Dendritic cell treated with granulocyte-macrophage colony-stimulating factor and Interleukin-4, amounts not matched to agents 40 ng/mL and 50 ng/mL, for 4 days (primary cell): ENCODE measurements at regions not wholly inside any gene's neighbourhood (a gene's known extent, or its start where the extent isn't known, plus 50 kb on each side); places are given as distances from the start of the nearest gene placed in this dataset.

Experiments
- H3K27ac Mint-ChIP-seq: one replicate; pipeline ENCODE4 v1.8.0; 2022; ENCODE audit warnings: mild to moderate bottlenecking, mixed read lengths
- H3K27me3 Mint-ChIP-seq: one replicate; pipeline ENCODE4 v1.8.0; 2022; ENCODE audit warnings: mild to moderate bottlenecking, mixed read lengths
- H3K36me3 Mint-ChIP-seq: one replicate; pipeline ENCODE4 v1.8.0; 2022; ENCODE audit warnings: low read depth, mixed read lengths
- H3K4me1 Mint-ChIP-seq: one replicate; pipeline ENCODE4 v1.8.0; 2022; ENCODE audit warnings: low read depth, mixed read lengths
- H3K4me3 Mint-ChIP-seq: one replicate; pipeline ENCODE4 v1.8.0; 2022; ENCODE audit warnings: mild to moderate bottlenecking, moderate library complexity, mixed read lengths
- H3K9me3 Mint-ChIP-seq: one replicate; pipeline ENCODE4 v1.8.0; 2022; ENCODE audit warnings: mixed read lengths
- intact Hi-C: fragments of 100-400 bp; cut with micrococcal nuclease; formaldehyde crosslinking; loops from one replicate; pipeline ENCODE4 v1.15.0; 2022

- no peak overlapping the region for H3K27ac Mint-ChIP-seq
- no peaks in the 10 kb centered on the region for H3K4me1 Mint-ChIP-seq
- no peaks in the 10 kb centered on the region for H3K27me3 Mint-ChIP-seq
- intact Hi-C loops, result no loop called here
- H3K36me3 Mint-ChIP-seq, result no peaks in the 10 kb centered on the region
- no peaks in the 10 kb centered on the region for H3K9me3 Mint-ChIP-seq
- no peak overlapping the region for H3K4me3 Mint-ChIP-seq
These were observed 439.3 kb upstream of the GOT2 start for GRCh38 chr16:59173408-59173831.

GRCh38 chr16:59170099-59170712 lies 436.1 kb upstream of the GOT2 start:
- Mint-ChIP-seq H3K36me3 (no peaks in the 10 kb centered on the region), H3K4me1 (no peaks in the 10 kb centered on the region), H3K27ac (no peak overlapping the region), H3K4me3 (no peak overlapping the region), H3K27me3 (no peaks in the 10 kb centered on the region), H3K9me3 (no peaks in the 10 kb centered on the region)
- intact Hi-C loops, result no loop called here

GRCh38 chr16:59169168-59169567 lies 435.1 kb upstream of the GOT2 start:
- Mint-ChIP-seq H3K4me3 (no peak overlapping the region), H3K27me3 (no peaks in the 10 kb centered on the region), H3K4me1 (no peaks in the 10 kb centered on the region), H3K36me3 (no peaks in the 10 kb centered on the region), H3K9me3 (no peaks in the 10 kb centered on the region), H3K27ac (no peak overlapping the region)
- intact Hi-C loops, result no loop called here

- no peak overlapping the region for H3K27ac Mint-ChIP-seq
These were observed 434.5 kb upstream of the GOT2 start for GRCh38 chr16:59168461-59169114.

GRCh38 chr16:59164461-59164860 lies 430.3 kb upstream of the GOT2 start:
- no peak overlapping the region for H3K4me3 Mint-ChIP-seq
- H3K4me1 Mint-ChIP-seq, result no peaks in the 10 kb centered on the region
- intact Hi-C loops, result no loop called here
- no peaks in the 10 kb centered on the region for H3K36me3 Mint-ChIP-seq
- no peaks in the 10 kb centered on the region for H3K27me3 Mint-ChIP-seq
- H3K9me3 Mint-ChIP-seq, result no peaks in the 10 kb centered on the region
- H3K27ac Mint-ChIP-seq, result no peak overlapping the region

More at GRCh38 chr16:59168461-59169114, 434.5 kb upstream of the GOT2 start:
- Mint-ChIP-seq H3K4me1 (no peaks in the 10 kb centered on the region), H3K36me3 (no peaks in the 10 kb centered on the region), H3K4me3 (no peak overlapping the region), H3K27me3 (no peaks in the 10 kb centered on the region), H3K9me3 (no peaks in the 10 kb centered on the region)
- intact Hi-C loops, result no loop called here

- H3K4me3 Mint-ChIP-seq, result no peak overlapping the region
- H3K9me3 Mint-ChIP-seq, result no peaks in the 10 kb centered on the region
- no peaks in the 10 kb centered on the region for H3K4me1 Mint-ChIP-seq
- no peak overlapping the region for H3K27ac Mint-ChIP-seq
- no peaks in the 10 kb centered on the region for H3K27me3 Mint-ChIP-seq
- H3K36me3 Mint-ChIP-seq, result no peaks in the 10 kb centered on the region
- intact Hi-C loops, result no loop called here
These were observed 429.4 kb upstream of the GOT2 start for GRCh38 chr16:59163371-59164055.

- Mint-ChIP-seq H3K4me1 (no peaks in the 10 kb centered on the region), H3K4me3 (no peak overlapping the region), H3K27ac (no peak overlapping the region), H3K36me3 (no peaks in the 10 kb centered on the region), H3K27me3 (no peaks in the 10 kb centered on the region), H3K9me3 (no peaks in the 10 kb centered on the region)
- intact Hi-C loops, result no loop called here
These were observed 427.6 kb upstream of the GOT2 start for GRCh38 chr16:59161679-59162078.

GRCh38 chr16:59154295-59154694 lies 420.2 kb upstream of the GOT2 start:
- intact Hi-C loops, result no loop called here
- H3K9me3 Mint-ChIP-seq, result peaks cover 15% of the 10 kb centered on the region
- no peaks in the 10 kb centered on the region for H3K36me3 Mint-ChIP-seq
- H3K4me3 Mint-ChIP-seq, result no peak overlapping the region
- peaks cover 10% of the 10 kb centered on the region for H3K4me1 Mint-ChIP-seq
- H3K27ac Mint-ChIP-seq, result no peak overlapping the region
- H3K27me3 Mint-ChIP-seq, result no peaks in the 10 kb centered on the region

- peaks cover 10% of the 10 kb centered on the region for H3K4me1 Mint-ChIP-seq
- peaks cover 15% of the 10 kb centered on the region for H3K9me3 Mint-ChIP-seq
- no peak overlapping the region for H3K4me3 Mint-ChIP-seq
- intact Hi-C loops, result loop anchor here (10.0 kb wide), 1 partner anchor 84 kb away; no protein-coding TSS in a partner anchor
- no peaks in the 10 kb centered on the region for H3K36me3 Mint-ChIP-seq
- no peak overlapping the region for H3K27ac Mint-ChIP-seq
- H3K27me3 Mint-ChIP-seq, result no peaks in the 10 kb centered on the region
These were observed 414.6 kb upstream of the GOT2 start for GRCh38 chr16:59148769-59149155.

GRCh38 chr16:59148056-59148768 lies 414.1 kb upstream of the GOT2 start:
- Mint-ChIP-seq H3K27me3 (no peaks in the 10 kb centered on the region), H3K4me1 (peaks cover 10% of the 10 kb centered on the region), H3K4me3 (no peak overlapping the region), H3K36me3 (no peaks in the 10 kb centered on the region), H3K27ac (no peak overlapping the region), H3K9me3 (peaks cover 15% of the 10 kb centered on the region)
- intact Hi-C loops, result loop anchor here (10.0 kb wide), 1 partner anchor 83 kb away; no protein-coding TSS in a partner anchor

- Mint-ChIP-seq H3K4me1 (peaks cover 5% of the 10 kb centered on the region), H3K27ac (no peak overlapping the region), H3K27me3 (no peaks in the 10 kb centered on the region), H3K4me3 (no peak overlapping the region), H3K36me3 (no peaks in the 10 kb centered on the region), H3K9me3 (peaks cover 10% of the 10 kb centered on the region)
- intact Hi-C loops, result loop anchor here (10.0 kb wide), 1 partner anchor 81 kb away; no protein-coding TSS in a partner anchor
These were observed 412.0 kb upstream of the GOT2 start for GRCh38 chr16:59146140-59146539.

GRCh38 chr16:59144841-59145240 lies 410.7 kb upstream of the GOT2 start:
- no peaks in the 10 kb centered on the region for H3K36me3 Mint-ChIP-seq
- H3K27me3 Mint-ChIP-seq, result no peaks in the 10 kb centered on the region
- H3K4me1 Mint-ChIP-seq, result no peaks in the 10 kb centered on the region
- peaks cover 17% of the 10 kb centered on the region for H3K9me3 Mint-ChIP-seq
- H3K4me3 Mint-ChIP-seq, result no peak overlapping the region
- no peak overlapping the region for H3K27ac Mint-ChIP-seq
- intact Hi-C loops, result loop anchor here (10.0 kb wide), 1 partner anchor 80 kb away; no protein-coding TSS in a partner anchor

GRCh38 chr16:59144326-59144725 lies 410.2 kb upstream of the GOT2 start:
- H3K4me3 Mint-ChIP-seq, result no peak overlapping the region
- H3K27me3 Mint-ChIP-seq, result no peaks in the 10 kb centered on the region
- H3K4me1 Mint-ChIP-seq, result no peaks in the 10 kb centered on the region
- H3K27ac Mint-ChIP-seq, result no peak overlapping the region
- peaks cover 18% of the 10 kb centered on the region for H3K9me3 Mint-ChIP-seq
- no peaks in the 10 kb centered on the region for H3K36me3 Mint-ChIP-seq
- intact Hi-C loops, result loop anchor here (10.0 kb wide), 1 partner anchor 80 kb away; no protein-coding TSS in a partner anchor

- H3K27me3 Mint-ChIP-seq, result no peaks in the 10 kb centered on the region
- H3K9me3 Mint-ChIP-seq, result no peaks in the 10 kb centered on the region
- H3K27ac Mint-ChIP-seq, result no peak overlapping the region
- intact Hi-C loops, result no loop called here
- no peaks in the 10 kb centered on the region for H3K4me1 Mint-ChIP-seq
- H3K36me3 Mint-ChIP-seq, result no peaks in the 10 kb centered on the region
- no peak overlapping the region for H3K4me3 Mint-ChIP-seq
These were observed 392.4 kb upstream of the GOT2 start for GRCh38 chr16:59126486-59126885.
